A549 (cell line): ENCODE measurements at regions not wholly inside any gene's neighbourhood (a gene's known extent, or its start where the extent isn't known, plus 50 kb on each side); places are given as distances from the start of the nearest gene placed in this dataset.

Experiments
- ATAC-seq, 2 experiments: fragments of 200-7000 bp in 1 of 2; fragments of >200 bp in 1 of 2; cut with Nextera tagmentation in 1 of 2; cut with Tn5 transposase in 1 of 2; 3 replicates each; pipeline versions ENCODE4 v1.8.0 to v1.9.1; 2018 to 2020; ENCODE audit warnings: mild to moderate bottlenecking in 1 of 2, moderate library complexity in 1 of 2
- CTCF ChIA-PET: fragments of 300-600 bp; sonication (Branson Sonifier 250); formaldehyde crosslinking; extraction: SDS; loops from one replicate; lab custom pipeline; 2021; ENCODE audit warnings: antibody characterized with exemption, inconsistent platforms; lab: Yijun Ruan, JAX
- POLR2A ChIA-PET: fragments of 350-600 bp; formaldehyde crosslinking; extraction: SDS; loops from one replicate; lab custom pipeline; 2021; ENCODE audit warnings: antibody characterized with exemption, inconsistent platforms; lab: Yijun Ruan, JAX
- DNase-seq, 2 experiments: peaks; one replicate each; pipeline versions ENCODE4 v3.0.0 to v3.0.0-alpha.2; 2011 to 2016; ENCODE audit warnings: low read depth in 1 of 2, low spot score in 1 of 2
- FAIRE-seq: peaks from 2 replicates; lab custom pipeline; 2011; peaks lifted over from hg19 to GRCh38; lab: Jason Lieb, UNC
- H3K27ac ChIP-seq, 2 experiments: fragments of >200 bp; sonication (Bioruptor Twin); formaldehyde crosslinking; 3 replicates each; pipeline ENCODE4 v1.5.1; 2016 to 2017
- H3K4me1 ChIP-seq: fragments of >200 bp; sonication (Bioruptor Twin); formaldehyde crosslinking; 3 replicates; pipeline ENCODE4 v1.6.1; 2016
- H3K4me2 ChIP-seq: fragments of >200 bp; sonication (Bioruptor Twin); formaldehyde crosslinking; 3 replicates; pipeline ENCODE4 v1.6.1; 2016
- H3K4me3 ChIP-seq: fragments of >200 bp; sonication (Bioruptor Twin); formaldehyde crosslinking; 3 replicates; pipeline ENCODE4 v1.5.1; 2016
- H3K9me3 ChIP-seq: fragments of >200 bp; sonication (Bioruptor Twin); formaldehyde crosslinking; 3 replicates; pipeline ENCODE4 v1.6.1; 2016
- ATOH8 ChIP-seq: fragments of 250-450 bp; sonication (Bioruptor Pico); IDR thresholded peaks from 2 replicates; pipeline ENCODE4 v1.5.0; 2020; ENCODE audit warnings: low read depth, mild to moderate bottlenecking, moderate library complexity
- BCL3 ChIP-seq: fragments of >200 bp; sonication (Bioruptor Twin); formaldehyde crosslinking; IDR thresholded peaks from 3 replicates; pipeline ENCODE4 v1.6.1; 2016
- CHD4 ChIP-seq: fragments of 200-600 bp; sonication (generic); IDR thresholded peaks from 2 replicates; pipeline ENCODE4 v1.6.1; 2016; ENCODE audit warnings: antibody characterized with exemption, mild to moderate bottlenecking, borderline replicate concordance
- CTCF ChIP-seq: fragments of >200 bp; sonication (Bioruptor Twin); formaldehyde crosslinking; IDR thresholded peaks from 3 replicates; pipeline ENCODE4 v1.5.1; 2016
- FOSB ChIP-seq: fragments of 250-450 bp; sonication (Bioruptor Pico); IDR thresholded peaks from 2 replicates; pipeline ENCODE4 v1.5.0; 2020; ENCODE audit warnings: mild to moderate bottlenecking, moderate library complexity
- HEYL ChIP-seq: fragments of 250-450 bp; sonication (Bioruptor Pico); IDR thresholded peaks from 2 replicates; pipeline ENCODE4 v1.8.0; 2021; ENCODE audit warnings: mild to moderate bottlenecking, moderate library complexity
- HMGXB4 ChIP-seq: fragments of 250-450 bp; sonication (Bioruptor Pico); IDR thresholded peaks from 2 replicates; pipeline ENCODE4 v1.5.0; 2021; ENCODE audit warnings: mild to moderate bottlenecking, moderate library complexity, borderline replicate concordance
- HOXA7 ChIP-seq: fragments of 250-450 bp; sonication (Bioruptor Pico); IDR thresholded peaks from 2 replicates; pipeline ENCODE4 v1.5.0; 2020; ENCODE audit warnings: mild to moderate bottlenecking, moderate library complexity
- JUN ChIP-seq, 2 experiments: fragments of >200 bp; sonication (Bioruptor Twin); formaldehyde crosslinking; IDR thresholded peaks; 2 replicates in 1 of 2; 3 replicates in 1 of 2; pipeline ENCODE4 v1.6.1; 2016 to 2017
- KDM1A ChIP-seq: fragments of 200-600 bp; sonication (generic); IDR thresholded peaks from 2 replicates; pipeline ENCODE4 v1.6.1; 2016; ENCODE audit warnings: low read depth, mild to moderate bottlenecking
- KDM5A ChIP-seq: fragments of 200-600 bp; sonication (generic); IDR thresholded peaks from 2 replicates; pipeline ENCODE4 v1.6.1; 2016; ENCODE audit warnings: antibody characterized with exemption, mild to moderate bottlenecking
- NPAS2 ChIP-seq: fragments of 250-450 bp; sonication (Bioruptor Pico); IDR thresholded peaks from 2 replicates; pipeline ENCODE4 v1.8.0; 2022; ENCODE audit warnings: mild to moderate bottlenecking, moderate library complexity, borderline replicate concordance
- POLR2AphosphoS2 ChIP-seq: conservative IDR thresholded peaks from 2 replicates; pipeline ENCODE4 v1.6.1; 2012; ENCODE audit warnings: low read length, improper control_type of control experiment, inconsistent platforms
- RAD21 ChIP-seq, 2 experiments: fragments of >200 bp in 1 of 2; sonication (Bioruptor Twin) in 1 of 2; formaldehyde crosslinking in 1 of 2; IDR thresholded peaks in 1 of 2; conservative IDR thresholded peaks in 1 of 2; 2 replicates in 1 of 2; 3 replicates in 1 of 2; pipeline ENCODE4 v1.6.1; 2012 to 2018; ENCODE audit warnings: inconsistent platforms in 1 of 2
- RARB ChIP-seq: fragments of 250-450 bp; sonication (Bioruptor Pico); IDR thresholded peaks from 2 replicates; pipeline ENCODE4 v1.8.0; 2021; ENCODE audit warnings: mild to moderate bottlenecking, moderate library complexity
- REST ChIP-seq: fragments of 200-600 bp; sonication (generic); IDR thresholded peaks from 2 replicates; pipeline ENCODE4 v1.6.1; 2016; ENCODE audit warnings: antibody characterized with exemption, mild to moderate bottlenecking, moderate library complexity
- SMC3 ChIP-seq: fragments of >200 bp; sonication (Bioruptor Twin); formaldehyde crosslinking; IDR thresholded peaks from 3 replicates; pipeline ENCODE4 v1.6.1; 2018; ENCODE audit warnings: inconsistent platforms
- SREBF2 ChIP-seq: fragments of 450-650 bp; IDR thresholded peaks from 2 replicates; pipeline ENCODE4 v1.6.1; 2014; ENCODE audit warnings: mild to moderate bottlenecking, moderate library complexity
- TFCP2L1 ChIP-seq: fragments of 250-450 bp; sonication (Bioruptor Pico); IDR thresholded peaks from 2 replicates; pipeline ENCODE4 v1.5.0; 2021; ENCODE audit warnings: mild to moderate bottlenecking
- ZC3H11A ChIP-seq: fragments of 450-650 bp; IDR thresholded peaks from 2 replicates; pipeline ENCODE4 v1.6.1; 2014; ENCODE audit warnings: antibody characterized with exemption, mild to moderate bottlenecking
- WGBS: methylation state at CpG from one replicate; pipeline ENCODE4 v1.1.6; 2017; ENCODE audit errors: missing lambda C conversion rate; 5-methylcytosine and 5-hydroxymethylcytosine counted together

GRCh38 chr21:16073586-16073985 is 343.8 kb downstream of the USP25 start:
- 46% methylated on average over 2 of the region's 2 CpGs for WGBS
- no peak for ATAC-seq
- CTCF ChIA-PET, result interaction anchor here (1.0 kb wide), 1 partner anchor 9 kb away, joined by 3 read pairs; no protein-coding TSS in a partner anchor

GRCh38 chr21:16074950-16075489 is 345.2 kb downstream of the USP25 start:
- no peak overlapping the region for H3K27ac ChIP-seq
- ChIA-PET POLR2A (no interaction called here), CTCF (no interaction called here)
- no peak for FAIRE-seq
- no peak for ATAC-seq
- H3K4me3 ChIP-seq, result no peak overlapping the region
- WGBS, result 78% methylated on average over 3 of the region's 3 CpGs
- no peaks in the 10 kb centered on the region for H3K9me3 ChIP-seq
- DNase-seq, result no peak
- TF ChIP-seq RARB (CRISPR knock-in tag) (no peak), CTCF (no peak), KDM5A (no peak), KDM1A (no peak), BCL3 (no peak), NPAS2 (CRISPR knock-in tag) (no peak), FOSB (no peak), ZC3H11A (no peak), REST (no peak), JUN (IDR thresholded peaks at IDR 0.05) (no peak), HMGXB4 (CRISPR knock-in tag) (no peak), CHD4 (no peak), TFCP2L1 (no peak), HOXA7 (CRISPR knock-in tag) (no peak)
- TF ChIP-seq, all 56 proteins: peak for 0
- H3K4me2 ChIP-seq, result no peak overlapping the region
- peaks cover 3% of the 10 kb centered on the region; the same call in 2 of the 3 replicates for H3K4me1 ChIP-seq

More at GRCh38 chr21:16073586-16073985, 343.8 kb downstream of the USP25 start:
- H3K9me3 ChIP-seq, result no peaks in the 10 kb centered on the region
- H3K27ac ChIP-seq, result no peak overlapping the region
- no peak overlapping the region for H3K4me3 ChIP-seq
- no peak for TF ChIP-seq HEYL (CRISPR knock-in tag)
- no peak for TF ChIP-seq SMC3
- TF ChIP-seq SREBF2, result no peak
- no peak for TF ChIP-seq RAD21 (conservative IDR thresholded peaks at IDR 0.05 in 1 of 2, IDR thresholded peaks at IDR 0.05 in 1 of 2)
- TF ChIP-seq POLR2AphosphoS2, result no peak
- no peak for TF ChIP-seq FOSB
- no peak for TF ChIP-seq ATOH8 (CRISPR knock-in tag)
- DNase-seq (no peak), FAIRE-seq (no peak)
- POLR2A ChIA-PET, result no interaction called here
- H3K4me1 ChIP-seq, result no peaks in the 10 kb centered on the region
- no peak overlapping the region for H3K4me2 ChIP-seq
